ENCODE measurements at regions not wholly inside any gene's neighbourhood (a gene's known extent, or its start where the extent isn't known, plus 50 kb on each side); places are given as distances from the start of the nearest gene placed in this dataset.

GRCh38 chr3:134711284-134711683 is 60.5 kb upstream of the KY start:
- TF ChIP-seq CTCF (IDR thresholded peaks at IDR 0.05; ENCODE audit: insufficient read depth, low read depth, low read length), result no peak
- no peak for TF ChIP-seq EZH2 (IDR thresholded peaks at IDR 0.05; ENCODE audit: insufficient read depth, low read length)

Measured in astrocyte (in vitro differentiated cells and primary cell).